HG03025 (cell line): ENCODE measurements at regions not wholly inside any gene's neighbourhood (a gene's known extent, or its start where the extent isn't known, plus 50 kb on each side); places are given as distances from the start of the nearest gene placed in this dataset.

ENCODE experiments used
- ATAC-seq: cut with Tn5 transposase; IDR thresholded peaks from one replicate; pipeline ENCODE4 v1.9.1; 2021; ENCODE audit warnings: mild to moderate bottlenecking, moderate library complexity; ENCODE audit not compliant: unreplicated experiment, low FRiP score

- no peak for ATAC-seq
Observed at GRCh38 chr9:31639451-31639850, 745.0 kb upstream of the ACO1 start.

GRCh38 chr9:31669311-31669710 is 715.1 kb upstream of the ACO1 start:
- no peak for ATAC-seq

- no peak for ATAC-seq
Observed at GRCh38 chr9:31671011-31671410, 713.4 kb upstream of the ACO1 start.

GRCh38 chr9:31674264-31674663 is 710.2 kb upstream of the ACO1 start:
- ATAC-seq = no peak

GRCh38 chr9:31677415-31677814 is 707.0 kb upstream of the ACO1 start:
- no peak for ATAC-seq

- ATAC-seq = no peak
Observed at GRCh38 chr9:31677877-31678276, 706.6 kb upstream of the ACO1 start.

GRCh38 chr9:31683116-31683515 is 701.3 kb upstream of the ACO1 start:
- ATAC-seq = no peak

GRCh38 chr9:31697956-31698355 is 686.5 kb upstream of the ACO1 start:
- no peak for ATAC-seq

GRCh38 chr9:31699836-31700235 is 684.6 kb upstream of the ACO1 start:
- no peak for ATAC-seq

GRCh38 chr9:31700252-31701045 is 684.0 kb upstream of the ACO1 start:
- no peak for ATAC-seq

GRCh38 chr9:31702957-31703356 is 681.5 kb upstream of the ACO1 start:
- no peak for ATAC-seq

- no peak for ATAC-seq
Observed at GRCh38 chr9:31715250-31715649, 669.2 kb upstream of the ACO1 start.

GRCh38 chr9:31719262-31719661 is 665.2 kb upstream of the ACO1 start:
- no peak for ATAC-seq

GRCh38 chr9:31730398-31730797 is 654.0 kb upstream of the ACO1 start:
- ATAC-seq = no peak

- no peak for ATAC-seq
Observed at GRCh38 chr9:31733166-31733565, 651.3 kb upstream of the ACO1 start.

- no peak for ATAC-seq
Observed at GRCh38 chr9:31736581-31737179, 647.8 kb upstream of the ACO1 start.

- ATAC-seq = no peak
Observed at GRCh38 chr9:31740705-31741104, 643.7 kb upstream of the ACO1 start.

GRCh38 chr9:31744589-31744988 is 639.9 kb upstream of the ACO1 start:
- ATAC-seq = no peak

GRCh38 chr9:31745468-31745867 is 639.0 kb upstream of the ACO1 start:
- no peak for ATAC-seq

- ATAC-seq = no peak
Observed at GRCh38 chr9:31745886-31746285, 638.6 kb upstream of the ACO1 start.

GRCh38 chr9:31753756-31754155 is 630.7 kb upstream of the ACO1 start:
- no peak for ATAC-seq

GRCh38 chr9:31759703-31760102 is 624.7 kb upstream of the ACO1 start:
- ATAC-seq = no peak
